ENCODE measurements at regions not wholly inside any gene's neighbourhood (a gene's known extent, or its start where the extent isn't known, plus 50 kb on each side); places are given as distances from the start of the nearest gene placed in this dataset.

DNA sequence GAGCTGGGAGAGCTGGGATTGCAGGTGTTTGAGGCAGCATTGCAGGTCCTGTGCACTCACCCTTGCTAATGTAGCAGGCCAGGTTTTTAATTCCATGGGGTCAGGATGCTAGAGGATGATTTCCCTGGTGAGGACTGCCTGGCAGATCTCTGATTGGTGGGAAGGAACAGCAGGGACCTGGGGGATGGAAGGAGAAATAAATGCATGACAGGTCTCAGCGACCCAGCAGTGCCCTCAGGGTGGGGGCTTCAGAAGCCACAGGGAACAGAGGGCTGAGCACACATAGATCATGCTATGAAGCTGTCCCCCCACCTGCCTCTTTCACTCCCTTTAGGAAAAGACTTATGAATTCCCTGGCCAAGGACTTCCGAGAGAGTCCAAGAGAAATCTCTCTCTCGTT lies 255.5 kb upstream of the N4BP1 start:
- Histone ChIP-seq H3K27me3 (ENCODE audit: insufficient read depth, low read length) (no peaks in the 10 kb centered on the region), H3K4me1 (ENCODE audit: insufficient read depth, low read length) (no peaks in the 10 kb centered on the region), H3K36me3 (ENCODE audit: insufficient read depth, low read length) (no peaks in the 10 kb centered on the region), H3K4me2 (ENCODE audit: insufficient read depth, low read length) (no peak overlapping the region), H3K9me3 (ENCODE audit: low read depth, low read length) (no peaks in the 10 kb centered on the region), H3K4me3 (ENCODE audit: insufficient read depth, low read length) (no peak overlapping the region), H3K79me2 (ENCODE audit: insufficient read depth, low read length) (no peaks in the 10 kb centered on the region), H2AFZ (ENCODE audit: low read length) (no peak overlapping the region), H4K20me1 (ENCODE audit: insufficient read depth, low read length) (no peaks in the 10 kb centered on the region), H3K27ac (ENCODE audit: low read depth, low read length) (no peak overlapping the region)
- TF ChIP-seq, protein P1, sequence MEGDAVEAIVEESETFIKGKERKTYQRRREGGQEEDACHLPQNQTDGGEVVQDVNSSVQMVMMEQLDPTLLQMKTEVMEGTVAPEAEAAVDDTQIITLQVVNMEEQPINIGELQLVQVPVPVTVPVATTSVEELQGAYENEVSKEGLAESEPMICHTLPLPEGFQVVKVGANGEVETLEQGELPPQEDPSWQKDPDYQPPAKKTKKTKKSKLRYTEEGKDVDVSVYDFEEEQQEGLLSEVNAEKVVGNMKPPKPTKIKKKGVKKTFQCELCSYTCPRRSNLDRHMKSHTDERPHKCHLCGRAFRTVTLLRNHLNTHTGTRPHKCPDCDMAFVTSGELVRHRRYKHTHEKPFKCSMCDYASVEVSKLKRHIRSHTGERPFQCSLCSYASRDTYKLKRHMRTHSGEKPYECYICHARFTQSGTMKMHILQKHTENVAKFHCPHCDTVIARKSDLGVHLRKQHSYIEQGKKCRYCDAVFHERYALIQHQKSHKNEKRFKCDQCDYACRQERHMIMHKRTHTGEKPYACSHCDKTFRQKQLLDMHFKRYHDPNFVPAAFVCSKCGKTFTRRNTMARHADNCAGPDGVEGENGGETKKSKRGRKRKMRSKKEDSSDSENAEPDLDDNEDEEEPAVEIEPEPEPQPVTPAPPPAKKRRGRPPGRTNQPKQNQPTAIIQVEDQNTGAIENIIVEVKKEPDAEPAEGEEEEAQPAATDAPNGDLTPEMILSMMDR (IDR thresholded peaks at IDR 0.05; ENCODE audit: extremely low read depth, low read depth, low read length), result no peak
- DNase-seq (ENCODE audit: insufficient read length, low spot score, missing footprints), result no peak

GRCh38 chr16:48864055-48864454 lies 254.1 kb upstream of the N4BP1 start:
- TF ChIP-seq, protein P1 (IDR thresholded peaks at IDR 0.05; ENCODE audit: extremely low read depth, low read depth, low read length), result no peak
- H3K36me3 ChIP-seq (ENCODE audit: insufficient read depth, low read length), result no peaks in the 10 kb centered on the region

GRCh38 chr16:48862087-48862532 lies 252.1 kb upstream of the N4BP1 start:
- Histone ChIP-seq H3K79me2 (ENCODE audit: insufficient read depth, low read length) (no peaks in the 10 kb centered on the region), H3K4me1 (ENCODE audit: insufficient read depth, low read length) (no peaks in the 10 kb centered on the region), H3K9me3 (ENCODE audit: low read depth, low read length) (no peaks in the 10 kb centered on the region), H3K4me2 (ENCODE audit: insufficient read depth, low read length) (no peak overlapping the region), H3K36me3 (ENCODE audit: insufficient read depth, low read length) (no peaks in the 10 kb centered on the region), H3K27me3 (ENCODE audit: insufficient read depth, low read length) (no peaks in the 10 kb centered on the region), H2AFZ (ENCODE audit: low read length) (no peak overlapping the region), H3K27ac (ENCODE audit: low read depth, low read length) (no peak overlapping the region), H3K4me3 (ENCODE audit: insufficient read depth, low read length) (no peak overlapping the region), H4K20me1 (ENCODE audit: insufficient read depth, low read length) (no peaks in the 10 kb centered on the region)
- TF ChIP-seq, protein P1 (IDR thresholded peaks at IDR 0.05; ENCODE audit: extremely low read depth, low read depth, low read length), result no peak
- DNase-seq (ENCODE audit: insufficient read length, low spot score, missing footprints), result no peak

More at GRCh38 chr16:48864055-48864454, 254.1 kb upstream of the N4BP1 start:
- Histone ChIP-seq H3K27ac (ENCODE audit: low read depth, low read length) (no peak overlapping the region), H2AFZ (ENCODE audit: low read length) (no peak overlapping the region), H3K9me3 (ENCODE audit: low read depth, low read length) (no peaks in the 10 kb centered on the region), H3K27me3 (ENCODE audit: insufficient read depth, low read length) (no peaks in the 10 kb centered on the region), H4K20me1 (ENCODE audit: insufficient read depth, low read length) (no peaks in the 10 kb centered on the region), H3K79me2 (ENCODE audit: insufficient read depth, low read length) (no peaks in the 10 kb centered on the region), H3K4me2 (ENCODE audit: insufficient read depth, low read length) (no peak overlapping the region), H3K4me1 (ENCODE audit: insufficient read depth, low read length) (no peaks in the 10 kb centered on the region), H3K4me3 (ENCODE audit: insufficient read depth, low read length) (no peak overlapping the region)
- no peak for DNase-seq (ENCODE audit: insufficient read length, low spot score, missing footprints)

DNA sequence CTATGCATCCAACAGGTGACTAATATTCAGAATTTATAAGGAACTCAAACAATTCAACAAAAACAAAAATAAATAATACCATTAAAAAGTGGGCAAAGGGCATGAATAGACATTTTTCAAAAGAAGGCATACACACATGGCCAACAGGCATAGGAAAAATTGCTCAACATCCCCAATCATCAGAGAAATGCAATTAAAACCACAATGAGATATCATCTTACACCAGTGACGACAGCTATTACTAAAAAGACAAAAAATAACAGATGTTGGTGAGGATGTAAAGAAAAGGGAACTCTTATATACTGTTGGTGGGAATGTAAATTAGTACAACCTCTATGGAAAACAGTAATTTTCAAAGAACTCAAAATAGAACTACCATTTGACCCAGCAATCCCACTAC lies 250.4 kb upstream of the N4BP1 start:
- DNase-seq (ENCODE audit: insufficient read length, low spot score, missing footprints), result no peak
- TF ChIP-seq, protein P1 (IDR thresholded peaks at IDR 0.05; ENCODE audit: extremely low read depth, low read depth, low read length), result no peak
- H3K4me1 ChIP-seq (ENCODE audit: insufficient read depth, low read length), result no peaks in the 10 kb centered on the region

More for the DNA sequence above, 250.4 kb upstream of the N4BP1 start:
- no peaks in the 10 kb centered on the region for H3K9me3 ChIP-seq (ENCODE audit: low read depth, low read length)
- H2AFZ ChIP-seq (ENCODE audit: low read length), result no peak overlapping the region
- H3K4me2 ChIP-seq (ENCODE audit: insufficient read depth, low read length), result no peak overlapping the region
- no peak overlapping the region for H3K4me3 ChIP-seq (ENCODE audit: insufficient read depth, low read length)
- no peaks in the 10 kb centered on the region for H3K27me3 ChIP-seq (ENCODE audit: insufficient read depth, low read length)
- no peaks in the 10 kb centered on the region for H3K79me2 ChIP-seq (ENCODE audit: insufficient read depth, low read length)
- H3K27ac ChIP-seq (ENCODE audit: low read depth, low read length), result no peak overlapping the region
- no peaks in the 10 kb centered on the region for H3K36me3 ChIP-seq (ENCODE audit: insufficient read depth, low read length)
- no peaks in the 10 kb centered on the region for H4K20me1 ChIP-seq (ENCODE audit: insufficient read depth, low read length)
